IMR-90 (cell line): ENCODE measurements at regions not wholly inside any gene's neighbourhood (a gene's known extent, or its start where the extent isn't known, plus 50 kb on each side); places are given as distances from the start of the nearest gene placed in this dataset.

Experiments used
- ATAC-seq: fragments of 200-7000 bp; cut with Tn5 transposase; 2 replicates; pipeline ENCODE4 v1.9.1; 2020; ENCODE audit warnings: low read depth, mild to moderate bottlenecking, moderate library complexity
- BruUV-seq: library from RNA; stranded (reverse); fragments of 400-500 nt; replicated peaks from 2 replicates; lab custom pipeline; 2021; lab: Mats Ljungman, UMichigan
- CTCF ChIA-PET: fragments of 300-600 bp; formaldehyde crosslinking; extraction: SDS; loops from one replicate; lab custom pipeline; 2021; ENCODE audit warnings: antibody characterized with exemption; lab: Yijun Ruan, JAX
- POLR2A ChIA-PET: fragments of 300-600 bp; sonication (Branson Sonifier 250); formaldehyde crosslinking; loops from one replicate; lab custom pipeline; 2022; ENCODE audit warnings: antibody characterized with exemption; ENCODE audit not compliant: unreplicated experiment; lab: Charles Lee
- DNase-seq: peaks from one replicate; pipeline ENCODE4 v3.0.0; 2013
- H2AFZ ChIP-seq: replicated peaks from 2 replicates; pipeline ENCODE3; 2013; ENCODE audit warnings: low read length, mild to moderate bottlenecking; ENCODE audit not compliant: poor library complexity
- H2AK5ac ChIP-seq: 2 replicates; pipeline ENCODE4 v1.6.1; 2013; ENCODE audit warnings: low read depth, low read length, inconsistent platforms
- H2AK9ac ChIP-seq: replicated peaks from 2 replicates; pipeline ENCODE3; 2013; ENCODE audit warnings: mild to moderate bottlenecking, low read depth, low read length, moderate library complexity; ENCODE audit not compliant: poor library complexity
- H2BK120ac ChIP-seq: 2 replicates; pipeline ENCODE4 v1.6.1; 2013; ENCODE audit warnings: low read depth, low read length, inconsistent platforms
- H2BK15ac ChIP-seq: 3 replicates; pipeline ENCODE4 v1.6.1; 2013; ENCODE audit warnings: low read depth, low read length, inconsistent platforms
- H2BK20ac ChIP-seq: 2 replicates; pipeline ENCODE4 v1.6.1; 2013; ENCODE audit warnings: low read depth, mild to moderate bottlenecking, inconsistent platforms, low read length, moderate library complexity
- H2BK5ac ChIP-seq: 2 replicates; pipeline ENCODE4 v1.6.1; 2013; ENCODE audit warnings: mild to moderate bottlenecking, low read depth, low read length, inconsistent platforms; ENCODE audit not compliant: poor library complexity, severe bottlenecking
- H3K14ac ChIP-seq: replicated peaks from 2 replicates; pipeline ENCODE4 v1.6.1; 2013; ENCODE audit warnings: low read depth, low read length, inconsistent platforms
- H3K18ac ChIP-seq: 2 replicates; pipeline ENCODE4 v1.6.1; 2013; ENCODE audit warnings: low read depth, low read length, control low read depth
- H3K23ac ChIP-seq: 2 replicates; pipeline ENCODE4 v1.6.1; 2013; ENCODE audit warnings: low read depth, low read length, inconsistent platforms
- H3K27ac ChIP-seq: 2 replicates; pipeline ENCODE4 v1.5.1; 2013; ENCODE audit warnings: mild to moderate bottlenecking, control low read depth, low read length; ENCODE audit not compliant: insufficient read depth
- H3K27me3 ChIP-seq: 2 replicates; pipeline ENCODE4 v1.6.1; 2013; ENCODE audit warnings: low read length; ENCODE audit not compliant: control insufficient read depth, insufficient read depth
- H3K36me3 ChIP-seq: 2 replicates; pipeline ENCODE4 v1.6.1; 2013; ENCODE audit warnings: low read length, mixed read lengths; ENCODE audit not compliant: control insufficient read depth, insufficient read depth
- H3K4ac ChIP-seq: 2 replicates; pipeline ENCODE4 v1.6.1; 2013; ENCODE audit warnings: low read depth, low read length, inconsistent platforms
- H3K4me1 ChIP-seq: 2 replicates; pipeline ENCODE4 v1.6.1; 2013; ENCODE audit warnings: low read length, mixed read lengths; ENCODE audit not compliant: control insufficient read depth, insufficient read depth
- H3K4me2 ChIP-seq: 2 replicates; pipeline ENCODE4 v1.6.1; 2013; ENCODE audit warnings: low read depth, mild to moderate bottlenecking, control low read depth, low read length, moderate library complexity
- H3K4me3 ChIP-seq: 2 replicates; pipeline ENCODE4 v1.5.1; 2013; ENCODE audit warnings: low read depth, mild to moderate bottlenecking, control low read depth, low read length, moderate library complexity; ENCODE audit not compliant: insufficient read depth
- H3K56ac ChIP-seq: 2 replicates; pipeline ENCODE4 v1.6.1; 2013; ENCODE audit warnings: low read length, inconsistent platforms; ENCODE audit not compliant: insufficient read depth; ENCODE audit errors: extremely low read depth
- H3K79me1 ChIP-seq, 2 experiments: 2 replicates each; pipeline ENCODE4 v1.6.1; 2013; ENCODE audit warnings: low read length in 2 of 2, inconsistent platforms in 1 of 2, low read depth in 1 of 2
- H3K9ac ChIP-seq: 2 replicates; pipeline ENCODE4 v1.6.1; 2013; ENCODE audit warnings: low read depth, low read length, control low read depth
- H3K9me1 ChIP-seq: 2 replicates; pipeline ENCODE4 v1.6.1; 2013; ENCODE audit warnings: low read length, inconsistent platforms; ENCODE audit not compliant: insufficient read depth
- H3K9me3 ChIP-seq: 2 replicates; pipeline ENCODE4 v1.6.1; 2013; ENCODE audit warnings: low read length; ENCODE audit not compliant: control insufficient read depth, insufficient read depth
- H4K20me1 ChIP-seq: 2 replicates; pipeline ENCODE4 v1.6.1; 2013; ENCODE audit warnings: low read length, inconsistent platforms; ENCODE audit not compliant: insufficient read depth
- H4K5ac ChIP-seq: 2 replicates; pipeline ENCODE4 v1.6.1; 2013; ENCODE audit warnings: mild to moderate bottlenecking, low read depth, low read length, control low read depth
- H4K8ac ChIP-seq, 2 experiments: 2 replicates each; pipeline ENCODE4 v1.6.1; 2013; ENCODE audit warnings: low read depth in 2 of 2, low read length in 2 of 2, control low read depth in 1 of 2, inconsistent platforms in 1 of 2
- H4K91ac ChIP-seq: 2 replicates; pipeline ENCODE4 v1.6.1; 2013; ENCODE audit warnings: low read depth, low read length, inconsistent platforms; ENCODE audit not compliant: insufficient read depth
- CEBPB ChIP-seq: IDR thresholded peaks from 2 replicates; pipeline ENCODE4 v1.6.1; 2012; ENCODE audit warnings: low read depth, low read length, improper control_type of control experiment
- MXI1 ChIP-seq: IDR thresholded peaks from 2 replicates; pipeline ENCODE4 v1.6.1; 2012; ENCODE audit warnings: low read depth, mild to moderate bottlenecking, low read length, moderate library complexity, borderline replicate concordance
- RCOR1 ChIP-seq: IDR thresholded peaks from 2 replicates; pipeline ENCODE4 v1.6.1; 2012; ENCODE audit warnings: mild to moderate bottlenecking, low read length, improper control_type of control experiment; ENCODE audit not compliant: insufficient replicate concordance
- WGBS, 2 experiments: methylation state at CpG; one replicate each; pipeline versions ENCODE4 v1.1.5 to v1.1.7; 2013; ENCODE audit warnings: missing lambda C conversion rate in 2 of 2; ENCODE audit not compliant: insufficient read length in 1 of 2; ENCODE audit errors: extremely low coverage in 2 of 2; 5-methylcytosine and 5-hydroxymethylcytosine counted together
- dilution Hi-C: fragments of 300-500 bp; cut with HindIII; formaldehyde crosslinking; loops from one replicate; pipeline ENCODE4 v1.14.3; 2018; ENCODE audit warnings: low sequenced_read_pairs; ENCODE audit not compliant: unreplicated experiment
- in situ Hi-C: fragments of 300-500 bp; cut with MboI; formaldehyde crosslinking; loops from 3 replicates; pipeline ENCODE4 v1.14.3; 2019; ENCODE audit warnings: low sequenced_read_pairs, inconsistent platforms, mixed read lengths
- intact Hi-C: fragments of 100-400 bp; cut with micrococcal nuclease; formaldehyde crosslinking; loops from 2 replicates; pipeline ENCODE4 v1.10.0; 2022

- Histone ChIP-seq H2BK120ac (no peak overlapping the region), H2AK5ac (no peak overlapping the region), H3K4me1 (no peaks in the 10 kb centered on the region), H4K8ac (no peak overlapping the region), H3K4me2 (no peak overlapping the region), H3K79me1 (no peaks in the 10 kb centered on the region), H3K14ac (no peak overlapping the region), H3K9me1 (no peaks in the 10 kb centered on the region), H3K27me3 (no peaks in the 10 kb centered on the region), H2AK9ac (no peak overlapping the region), H4K91ac (no peak overlapping the region), H2BK20ac (no peak overlapping the region), H2AFZ (no peak overlapping the region), H3K56ac (no peak overlapping the region), H4K20me1 (no peaks in the 10 kb centered on the region), H3K18ac (no peak overlapping the region), H3K27ac (no peak overlapping the region), H3K36me3 (no peaks in the 10 kb centered on the region), H3K23ac (no peak overlapping the region), H4K5ac (no peak overlapping the region), H3K9me3 (no peaks in the 10 kb centered on the region), H3K4me3 (no peak overlapping the region), H2BK15ac (no peak overlapping the region), H3K9ac (no peak overlapping the region), H3K4ac (no peak overlapping the region), H2BK5ac (no peak overlapping the region)
- dilution Hi-C loops, result no loop called here
- no TSS peak for BruUV-seq
- TF ChIP-seq RCOR1 (no peak), MXI1 (no peak), CEBPB (no peak)
- intact Hi-C loops, result no loop called here
- DNase-seq (no peak), ATAC-seq (no peak)
- ChIA-PET POLR2A (no interaction called here), CTCF (no interaction called here)
- in situ Hi-C loops, result no loop called here
- no CpG with 5 or more reads among the region's 5 CpGs for WGBS, 2 experiments
These were observed 1009.4 kb upstream of the GOT2 start for GRCh38 chr16:59743504-59743903.
